ENCODE measurements at regions not wholly inside any gene's neighbourhood (a gene's known extent, or its start where the extent isn't known, plus 50 kb on each side); places are given as distances from the start of the nearest gene placed in this dataset.
A peak's percentile ranks its signal among the peaks of the same experiment; 100 is the strongest.

- no peak for DNase-seq (ENCODE audit: low read depth)
Observed at GRCh38 chr3:24911076-24911475, 416.4 kb upstream of the THRB start.

- DNase-seq (ENCODE audit: low read depth), result no peak
Observed at GRCh38 chr3:24915639-24916038, 421.0 kb upstream of the THRB start.

- no peak for DNase-seq (ENCODE audit: low read depth)
Observed at GRCh38 chr3:24917908-24918307, 423.3 kb upstream of the THRB start.

- DNase-seq (ENCODE audit: low read depth), result no peak
Observed at GRCh38 chr3:24923570-24923969, 428.9 kb upstream of the THRB start.

GRCh38 chr3:24929521-24929920 lies 434.9 kb upstream of the THRB start:
- DNase-seq (ENCODE audit: low read depth), result no peak

- DNase-seq (ENCODE audit: low read depth), result no peak
Observed at GRCh38 chr3:24933401-24933800, 438.8 kb upstream of the THRB start.

- DNase-seq (ENCODE audit: low read depth), result no peak
Observed at GRCh38 chr3:24936574-24936973, 441.9 kb upstream of the THRB start.

GRCh38 chr3:24937228-24937627 lies 442.6 kb upstream of the THRB start:
- no peak for DNase-seq (ENCODE audit: low read depth)

- DNase-seq (ENCODE audit: low read depth), result no peak
Observed at GRCh38 chr3:24937780-24938179, 443.1 kb upstream of the THRB start.

- peak; percentile 27 for DNase-seq (ENCODE audit: low read depth)
Observed at GRCh38 chr3:24943961-24944360, 449.3 kb upstream of the THRB start.

GRCh38 chr3:24944805-24945520 lies 450.3 kb upstream of the THRB start:
- no peak for DNase-seq (ENCODE audit: low read depth)

- no peak for DNase-seq (ENCODE audit: low read depth)
Observed at GRCh38 chr3:24945563-24945962, 450.9 kb upstream of the THRB start.

- no peak for DNase-seq (ENCODE audit: low read depth)
Observed at GRCh38 chr3:24947103-24947502, 452.5 kb upstream of the THRB start.

GRCh38 chr3:24951180-24951579 lies 456.5 kb upstream of the THRB start:
- peak; percentile 19 for DNase-seq (ENCODE audit: low read depth)

- DNase-seq (ENCODE audit: low read depth), result no peak
Observed at GRCh38 chr3:24952388-24952787, 457.7 kb upstream of the THRB start.

- DNase-seq (ENCODE audit: low read depth), result no peak
Observed at GRCh38 chr3:24953060-24953771, 458.6 kb upstream of the THRB start.

GRCh38 chr3:24956613-24957012 lies 462.0 kb upstream of the THRB start:
- DNase-seq (ENCODE audit: low read depth), result no peak

- no peak for DNase-seq (ENCODE audit: low read depth)
Observed at GRCh38 chr3:24958271-24958670, 463.6 kb upstream of the THRB start.

- no peak for DNase-seq (ENCODE audit: low read depth)
Observed at GRCh38 chr3:24958910-24959447, 464.3 kb upstream of the THRB start.

- peak; percentile 5 for DNase-seq (ENCODE audit: low read depth)
Observed at GRCh38 chr3:24963762-24964625, 464.1 kb upstream of the RARB start.

- no peak for DNase-seq (ENCODE audit: low read depth)
Observed at GRCh38 chr3:24965706-24966385, 462.2 kb upstream of the RARB start.

Measured in HT1080 (cell line).